Thyroid gland (tissue), 4 donors: ENCODE measurements at regions not wholly inside any gene's neighbourhood (a gene's known extent, or its start where the extent isn't known, plus 50 kb on each side); places are given as distances from the start of the nearest gene placed in this dataset.

Experiments used
- DNase-seq, 2 donors: peaks; one replicate each; pipeline ENCODE4 v3.0.0-alpha.2; 2019
- H3K27ac ChIP-seq, 3 donors: fragments of 200-600 bp; sonication (generic); 1 replicate in 2 of 3; 2 replicates in 1 of 3; pipeline ENCODE4 v1.5.1; 2016 to 2019; ENCODE audit warnings: mild to moderate bottlenecking in 1 of 3, moderate library complexity in 1 of 3
- H3K27me3 ChIP-seq: fragments of 200-600 bp; sonication (generic); one replicate; pipeline ENCODE4 v1.5.1; 2019
- H3K36me3 ChIP-seq, 2 donors: fragments of 200-600 bp; sonication (generic); one replicate each; pipeline ENCODE4 v1.5.1; 2016 to 2019
- H3K4me1 ChIP-seq, 2 donors: fragments of 200-600 bp; sonication (generic); one replicate each; pipeline ENCODE4 v1.5.1; 2017 to 2019
- H3K4me3 ChIP-seq, 3 donors: fragments of 200-600 bp; sonication (generic); replicated peaks in 1 of 3; 1 replicate in 2 of 3; 2 replicates in 1 of 3; pipeline ENCODE4 v1.5.1; 2016; ENCODE audit warnings: mild to moderate bottlenecking in 1 of 3
- H3K9me3 ChIP-seq: fragments of 200-600 bp; sonication (generic); one replicate; pipeline ENCODE4 v1.5.1; 2017
- CTCF ChIP-seq, 6 experiments: fragments of 200-600 bp in 3 of 6; fragments of 450-650 bp in 3 of 6; sonication (generic) in 3 of 6; IDR thresholded peaks; one replicate each; pipeline ENCODE4 v1.5.1; 2016 to 2019; ENCODE audit warnings: antibody characterized with exemption in 6 of 6, mild to moderate bottlenecking in 2 of 6, inconsistent platforms in 1 of 6, moderate library complexity in 1 of 6
- POLR2A ChIP-seq, 2 donors: fragments of 450-650 bp; IDR thresholded peaks; one replicate each; pipeline ENCODE4 v1.6.1; 2017; ENCODE audit warnings: antibody characterized with exemption in 2 of 2, mild to moderate bottlenecking in 2 of 2, moderate library complexity in 1 of 2
- WGBS, 2 donors: methylation state at CpG; one replicate each; pipeline ENCODE4 v1.1.5; 2017; 5-methylcytosine and 5-hydroxymethylcytosine counted together
- intact Hi-C: fragments of 100-400 bp; cut with DNase I; formaldehyde crosslinking; loops from one replicate; pipeline ENCODE4 v1.15.1; 2023

GRCh38 chr14:61884711-61885110, 122.5 kb downstream of the SNAPC1 start:
- TF ChIP-seq CTCF (IDR thresholded peaks at IDR 0.05), result no peak
- no peak for TF ChIP-seq POLR2A (IDR thresholded peaks at IDR 0.05)
- Histone ChIP-seq H3K4me1 (no peaks in the 10 kb centered on the region), H3K27me3 (no peaks in the 10 kb centered on the region), H3K9me3 (no peaks in the 10 kb centered on the region), H3K36me3 (no peaks in the 10 kb centered on the region), H3K27ac (no peak overlapping the region), H3K4me3 (no peak overlapping the region)
- intact Hi-C loops, result no loop called here
- WGBS, 2 donors, result 60 to 65% methylated on average over 2 of the region's 2 CpGs
- DNase-seq, result no peak

- no peak for DNase-seq
- Histone ChIP-seq H3K4me1 (no peaks in the 10 kb centered on the region), H3K27ac (no peak overlapping the region), H3K36me3 (no peaks in the 10 kb centered on the region), H3K9me3 (no peaks in the 10 kb centered on the region), H3K4me3 (no peak overlapping the region), H3K27me3 (no peaks in the 10 kb centered on the region)
- intact Hi-C loops, result no loop called here
- TF ChIP-seq CTCF (IDR thresholded peaks at IDR 0.05) (no peak), POLR2A (IDR thresholded peaks at IDR 0.05) (no peak)
- WGBS, 2 donors, result 90 to 95% methylated on average over 2 of the region's 2 CpGs
Measured at GRCh38 chr14:61885203-61885961, 123.2 kb downstream of the SNAPC1 start.

- H3K27me3 ChIP-seq, result no peaks in the 10 kb centered on the region
- intact Hi-C loops, result no loop called here
- no peaks in the 10 kb centered on the region for H3K9me3 ChIP-seq
- no peaks in the 10 kb centered on the region for H3K4me1 ChIP-seq
- no peak for TF ChIP-seq CTCF (IDR thresholded peaks at IDR 0.05)
- TF ChIP-seq POLR2A (IDR thresholded peaks at IDR 0.05), result no peak
- H3K27ac ChIP-seq, result no peak overlapping the region
- 42 to 43% methylated on average over 2 of the region's 2 CpGs for WGBS, 2 donors
- no peak for DNase-seq
- no peak overlapping the region for H3K4me3 ChIP-seq
- H3K36me3 ChIP-seq, result no peaks in the 10 kb centered on the region
Measured at GRCh38 chr14:61887628-61888027, 125.4 kb downstream of the SNAPC1 start.

- 75 to 81% methylated on average over 4 of the region's 4 CpGs for WGBS, 2 donors
- intact Hi-C loops, result loop anchor here (10.0 kb wide), 1 partner anchor 235 kb away; no protein-coding TSS in a partner anchor
- Histone ChIP-seq H3K4me3 (no peak overlapping the region), H3K27me3 (no peaks in the 10 kb centered on the region), H3K36me3 (no peaks in the 10 kb centered on the region), H3K9me3 (no peaks in the 10 kb centered on the region), H3K27ac (no peak overlapping the region), H3K4me1 (no peaks in the 10 kb centered on the region)
- no peak for TF ChIP-seq POLR2A (IDR thresholded peaks at IDR 0.05)
- no peak for TF ChIP-seq CTCF (IDR thresholded peaks at IDR 0.05)
- no peak for DNase-seq
Measured at GRCh38 chr14:61889914-61890351, 127.7 kb downstream of the SNAPC1 start.

GRCh38 chr14:61891170-61891569, 128.9 kb downstream of the SNAPC1 start:
- WGBS, 2 donors, result 73 to 74% methylated on average over 5 of the region's 5 CpGs
- no peaks in the 10 kb centered on the region for H3K27me3 ChIP-seq
- TF ChIP-seq CTCF (IDR thresholded peaks at IDR 0.05), result no peak
- TF ChIP-seq POLR2A (IDR thresholded peaks at IDR 0.05), result no peak
- H3K4me1 ChIP-seq, result no peaks in the 10 kb centered on the region
- H3K9me3 ChIP-seq, result no peaks in the 10 kb centered on the region
- DNase-seq, result no peak
- intact Hi-C loops, result loop anchor here (10.0 kb wide), 1 partner anchor 234 kb away; no protein-coding TSS in a partner anchor
- no peaks in the 10 kb centered on the region for H3K36me3 ChIP-seq
- H3K4me3 ChIP-seq, result no peak overlapping the region
- H3K27ac ChIP-seq, result no peak overlapping the region
